HG02884 (cell line): ENCODE measurements at regions not wholly inside any gene's neighbourhood (a gene's known extent, or its start where the extent isn't known, plus 50 kb on each side); places are given as distances from the start of the nearest gene placed in this dataset.
A peak's percentile ranks its signal among the peaks of the same experiment; 100 is the strongest.
"Not testable (repeated sequence)": the region's sequence is repeated elsewhere in the genome, so short reads cannot be mapped to it uniquely, and the experiment has no call there.

ENCODE experiments used
- ATAC-seq: cut with Tn5 transposase; IDR thresholded peaks from one replicate; pipeline ENCODE4 v1.9.1; 2021; ENCODE audit warnings: mild to moderate bottlenecking, moderate library complexity; ENCODE audit not compliant: unreplicated experiment

- ATAC-seq = no peak
Measured at GRCh38 chr9:99666571-99666970, 155.1 kb upstream of the NR4A3 start.

- ATAC-seq = not testable (repeated sequence)
Measured at GRCh38 chr9:99670886-99671285, 150.8 kb upstream of the NR4A3 start.

DNA sequence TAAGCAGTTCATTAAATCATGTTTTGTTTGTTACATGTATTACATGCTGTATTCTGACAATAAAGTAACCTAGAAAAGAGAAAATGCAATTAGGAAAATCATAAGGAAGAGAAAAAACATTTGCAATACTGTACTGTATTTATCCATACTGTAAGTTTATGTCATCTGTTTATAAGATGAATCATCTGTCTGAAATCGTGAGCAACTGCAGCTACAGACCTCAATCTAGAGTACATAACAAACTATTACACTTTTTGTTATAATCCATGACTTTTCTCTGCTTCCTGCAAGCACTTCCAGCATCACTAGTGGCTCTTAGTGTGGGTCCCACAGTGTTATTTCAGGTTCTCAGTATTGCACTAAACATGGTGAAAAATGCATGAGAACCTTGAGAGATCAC is 144.4 kb upstream of the NR4A3 start:
- no peak for ATAC-seq

GRCh38 chr9:99678566-99678965 is 143.1 kb upstream of the NR4A3 start:
- no peak for ATAC-seq

GRCh38 chr9:99680191-99680590 is 141.5 kb upstream of the NR4A3 start:
- no peak for ATAC-seq

- ATAC-seq = no peak
Measured at GRCh38 chr9:99681113-99681512, 140.6 kb upstream of the NR4A3 start.

DNA sequence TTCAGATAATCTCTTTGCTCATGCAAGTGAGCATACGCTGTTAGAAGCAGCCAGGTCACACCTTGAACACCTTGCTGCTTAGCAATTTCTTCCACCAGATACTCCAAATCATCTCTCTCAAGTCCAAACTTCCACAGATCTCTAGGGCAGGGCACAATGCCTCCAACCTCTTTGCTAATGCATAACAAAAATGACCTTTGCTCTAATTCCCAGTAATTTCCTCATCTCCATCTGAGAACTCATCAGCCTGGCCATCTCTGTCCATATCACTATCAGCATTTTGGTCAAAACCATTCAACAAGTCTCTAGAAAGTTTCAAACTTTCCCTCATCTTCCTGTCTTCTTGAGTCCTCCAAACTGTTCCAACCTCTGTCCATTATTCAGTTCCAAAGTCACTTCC is 139.3 kb upstream of the NR4A3 start:
- ATAC-seq = no peak

DNA sequence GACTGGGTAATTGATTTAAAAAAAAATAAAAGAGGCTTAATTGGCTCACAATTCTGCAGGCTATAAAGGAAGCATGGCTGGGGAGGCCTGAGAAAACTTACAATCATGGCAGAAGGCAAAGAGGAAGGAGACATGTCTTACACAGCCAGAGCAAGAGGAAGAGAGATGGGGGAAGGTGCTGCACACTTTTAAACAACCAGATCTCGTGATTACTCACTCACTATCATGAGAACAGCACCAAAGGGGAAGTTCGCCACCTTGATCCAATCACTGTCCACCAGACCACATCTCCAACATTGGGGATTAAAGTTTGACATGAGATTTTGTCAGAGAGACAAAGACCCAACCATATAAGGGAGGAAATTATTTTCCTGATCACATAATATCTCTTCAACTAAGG is 138.8 kb upstream of the NR4A3 start:
- no peak for ATAC-seq

DNA sequence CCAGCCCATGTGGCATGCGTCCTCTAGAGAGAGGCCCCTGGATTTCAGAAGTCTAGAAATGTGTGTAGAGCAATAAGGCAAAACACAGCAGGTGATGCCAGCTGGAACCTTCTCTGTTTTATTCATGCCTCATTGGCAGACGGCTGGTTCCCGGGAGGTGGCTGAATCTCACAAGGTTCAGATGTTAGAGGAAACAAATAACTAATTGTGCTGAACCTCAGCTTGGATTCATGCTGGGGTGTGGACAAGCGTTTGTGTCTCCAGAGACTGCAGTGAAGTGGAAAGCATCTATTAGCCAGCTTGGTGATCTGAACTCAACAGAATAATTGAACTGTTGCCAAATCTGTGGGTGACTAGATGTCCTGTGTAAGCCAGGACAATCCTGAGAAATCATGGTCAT is 131.1 kb upstream of the NR4A3 start:
- no peak for ATAC-seq

DNA sequence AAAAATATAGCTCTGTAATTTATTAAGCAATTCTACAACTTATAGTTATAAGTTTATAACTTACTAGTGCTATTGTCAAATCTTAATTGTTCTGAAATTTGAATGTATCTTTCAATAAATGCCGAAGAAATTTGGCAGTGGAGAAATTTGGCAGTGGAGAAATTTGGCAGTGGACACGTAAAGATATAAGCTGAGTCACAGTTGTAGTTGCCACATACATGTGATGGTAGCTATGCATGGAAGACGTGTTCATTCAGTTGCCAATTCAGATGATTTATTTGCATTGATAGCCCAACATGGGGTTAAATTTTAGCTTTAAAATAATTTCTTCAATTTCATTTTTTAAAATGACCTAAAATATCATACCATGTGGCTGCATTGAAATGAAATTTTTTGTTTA is 127.8 kb upstream of the NR4A3 start:
- ATAC-seq = no peak

DNA sequence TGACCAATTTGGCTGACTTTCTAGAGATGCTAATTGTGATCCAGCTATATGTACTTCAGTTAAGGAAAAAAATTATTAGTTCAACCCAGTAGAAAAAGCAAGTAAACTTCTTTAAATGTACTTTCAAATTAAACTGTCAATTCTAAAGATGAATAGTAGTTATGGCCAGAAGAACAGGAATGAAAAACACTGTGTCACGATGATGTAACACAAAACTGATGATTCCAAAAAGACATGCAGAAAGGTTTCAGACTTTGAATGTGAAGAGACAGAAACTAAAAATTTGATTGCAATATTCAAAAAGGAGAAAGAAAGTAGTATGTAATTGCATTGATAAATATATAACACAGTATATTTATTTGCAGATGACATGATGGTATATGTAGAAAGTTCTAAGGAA is 127.3 kb upstream of the NR4A3 start:
- no peak for ATAC-seq

- no peak for ATAC-seq
Measured at GRCh38 chr9:99699396-99699795, 122.3 kb upstream of the NR4A3 start.

- no peak for ATAC-seq
Measured at GRCh38 chr9:99712214-99712613, 109.5 kb upstream of the NR4A3 start.

- no peak for ATAC-seq
Measured at GRCh38 chr9:99713838-99714306, 107.8 kb upstream of the NR4A3 start.

GRCh38 chr9:99718631-99719030 is 103.1 kb upstream of the NR4A3 start:
- ATAC-seq = no peak

GRCh38 chr9:99720455-99721050 is 101.1 kb upstream of the NR4A3 start:
- peak; percentile 76 for ATAC-seq

GRCh38 chr9:99721898-99722297 is 99.8 kb upstream of the NR4A3 start:
- no peak for ATAC-seq

DNA sequence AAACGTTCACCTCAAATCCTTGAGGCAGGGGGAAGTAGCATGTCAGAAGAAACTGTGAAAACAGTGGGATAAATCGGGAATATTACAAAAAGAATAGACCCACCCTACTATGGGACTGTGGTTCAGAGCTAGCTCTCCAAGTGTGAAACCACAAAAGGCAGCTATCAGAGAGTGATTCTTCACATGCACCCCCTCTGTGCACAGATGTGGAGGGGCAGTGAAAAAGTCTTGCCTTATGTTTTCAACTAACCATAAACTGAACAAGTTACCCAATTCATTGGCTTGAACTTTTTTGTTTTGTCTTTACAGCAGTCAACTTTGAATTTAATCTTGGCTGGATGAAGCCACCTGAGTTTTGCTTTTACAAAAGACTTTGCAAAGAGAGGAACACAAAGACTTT is 98.8 kb upstream of the NR4A3 start:
- no peak for ATAC-seq

DNA sequence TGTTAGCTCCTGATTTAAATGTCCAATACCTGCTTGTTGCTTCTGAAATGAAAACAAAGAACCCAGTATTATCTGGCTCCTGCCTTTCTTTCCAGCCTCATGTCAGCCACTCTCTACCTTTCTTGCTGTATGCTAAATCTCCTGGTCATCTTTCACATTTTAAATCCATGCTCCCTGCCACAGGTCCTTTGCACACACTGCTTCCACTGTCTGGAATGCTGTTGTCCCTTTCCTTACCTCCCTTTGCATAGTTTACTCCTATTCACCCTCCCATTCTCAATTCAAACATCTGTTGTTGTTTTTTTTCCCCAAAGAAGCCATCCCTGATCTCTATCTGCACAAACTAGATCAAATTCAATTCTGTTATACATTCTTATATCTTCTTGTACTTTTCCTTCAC is 97.0 kb upstream of the NR4A3 start:
- ATAC-seq = no peak

DNA sequence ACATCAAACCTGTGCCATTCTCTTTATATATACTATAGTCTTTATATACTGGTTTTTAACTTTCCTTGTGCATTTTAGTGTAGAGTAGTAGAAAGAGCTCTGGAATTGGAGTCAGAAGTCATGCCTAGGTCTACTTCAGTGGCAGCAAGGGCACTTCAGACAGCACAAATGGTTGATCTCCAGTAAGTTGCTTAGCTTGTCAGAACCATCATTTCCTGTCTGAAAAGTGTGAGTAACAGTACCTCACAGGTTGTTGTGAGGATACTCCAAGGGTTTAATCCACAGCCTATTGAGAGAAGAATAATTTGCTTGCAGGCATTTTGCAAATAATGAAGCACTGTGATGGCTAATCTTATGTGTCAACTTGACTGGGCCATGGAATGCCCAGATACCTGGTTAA is 95.8 kb upstream of the NR4A3 start:
- ATAC-seq = no peak

GRCh38 chr9:99726758-99727157 is 94.9 kb upstream of the NR4A3 start:
- no peak for ATAC-seq

- no peak for ATAC-seq
Measured at GRCh38 chr9:99730062-99730461, 91.6 kb upstream of the NR4A3 start.

DNA sequence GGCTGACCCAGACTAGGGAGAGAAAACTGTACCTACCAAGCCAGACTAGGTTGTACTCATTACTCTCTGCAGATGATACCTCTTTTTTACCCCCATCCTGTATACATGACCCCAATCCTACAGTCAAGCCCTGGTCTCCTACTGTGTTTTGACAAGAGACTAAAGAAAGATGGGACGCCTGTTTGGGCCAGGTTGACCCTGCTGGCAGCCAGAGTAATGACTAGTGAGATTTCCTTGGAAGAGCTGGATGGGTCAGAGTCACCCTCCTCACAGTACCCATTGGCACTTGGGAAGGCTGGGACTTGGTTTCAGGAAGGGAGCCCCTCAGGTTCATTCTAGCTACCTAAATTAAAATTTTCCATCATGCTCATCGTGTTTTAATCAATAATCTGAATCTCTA is 89.7 kb upstream of the NR4A3 start:
- no peak for ATAC-seq
